ENCODE measurements at regions not wholly inside any gene's neighbourhood (a gene's known extent, or its start where the extent isn't known, plus 50 kb on each side); places are given as distances from the start of the nearest gene placed in this dataset.

DNA sequence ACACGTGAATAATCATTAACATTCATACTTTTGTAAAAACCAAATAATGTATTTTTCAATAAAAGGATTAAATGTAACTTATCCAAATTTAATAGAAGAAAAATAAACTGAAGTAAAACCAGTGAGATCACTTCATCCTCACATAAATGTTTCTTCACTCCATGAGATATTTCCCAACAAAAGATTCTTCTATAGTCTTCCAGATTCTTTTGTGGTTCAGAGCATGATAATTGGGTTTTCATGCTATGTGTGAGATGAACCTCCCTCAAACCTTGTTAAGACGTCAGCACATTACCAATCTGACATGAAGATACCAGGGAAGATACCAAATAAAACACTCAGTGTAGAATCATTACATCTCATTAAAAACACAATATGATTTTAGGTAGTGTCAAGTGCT lies 62.9 kb upstream of the OXGR1 start:
- Histone ChIP-seq H3K36me3 (ENCODE audit: control insufficient read depth in 2 of 2, extremely low read depth in 1 of 2, insufficient read depth in 2 of 2, low read length in 2 of 2) (no peaks in the 10 kb centered on the region), H3K9ac (ENCODE audit: control insufficient read depth, extremely low read depth, insufficient read depth, low read length) (no peak overlapping the region), H3K79me2 (ENCODE audit: control insufficient read depth, insufficient read depth, low read length) (no peaks in the 10 kb centered on the region), H3K4me1 (ENCODE audit: control insufficient read depth, extremely low read depth, insufficient read depth, low read length) (no peaks in the 10 kb centered on the region), H3K9me3 (ENCODE audit: control insufficient read depth, low read depth, low read length) (no peaks in the 10 kb centered on the region), H4K20me1 (ENCODE audit: control insufficient read depth, extremely low read depth, insufficient read depth, low read length) (no peaks in the 10 kb centered on the region), H3K4me2 (ENCODE audit: control insufficient read depth, extremely low read depth, insufficient read depth, low read depth, low read length) (no peak overlapping the region), H2AFZ (ENCODE audit: control insufficient read depth, low read length) (no peak overlapping the region), H3K4me3 (ENCODE audit: control insufficient read depth in 2 of 3, extremely low read depth in 1 of 3, insufficient read depth in 2 of 3, low read depth in 1 of 3, low read length in 3 of 3) (no peak overlapping the region), H3K27ac (ENCODE audit: control insufficient read depth, insufficient read depth, low read length) (no peak overlapping the region), H3K9me1 (ENCODE audit: control insufficient read depth, extremely low read depth, insufficient read depth, low read length) (no peaks in the 10 kb centered on the region), H3K27me3 (ENCODE audit: control insufficient read depth, extremely low read depth, insufficient read depth, low read length) (no peaks in the 10 kb centered on the region)
- DNase-seq (ENCODE audit: low read depth, low spot score) (no peak), FAIRE-seq (no peak)
- TF ChIP-seq EZH2 (IDR thresholded peaks at IDR 0.05; ENCODE audit: low read length): no peak
- TF ChIP-seq, protein P1, sequence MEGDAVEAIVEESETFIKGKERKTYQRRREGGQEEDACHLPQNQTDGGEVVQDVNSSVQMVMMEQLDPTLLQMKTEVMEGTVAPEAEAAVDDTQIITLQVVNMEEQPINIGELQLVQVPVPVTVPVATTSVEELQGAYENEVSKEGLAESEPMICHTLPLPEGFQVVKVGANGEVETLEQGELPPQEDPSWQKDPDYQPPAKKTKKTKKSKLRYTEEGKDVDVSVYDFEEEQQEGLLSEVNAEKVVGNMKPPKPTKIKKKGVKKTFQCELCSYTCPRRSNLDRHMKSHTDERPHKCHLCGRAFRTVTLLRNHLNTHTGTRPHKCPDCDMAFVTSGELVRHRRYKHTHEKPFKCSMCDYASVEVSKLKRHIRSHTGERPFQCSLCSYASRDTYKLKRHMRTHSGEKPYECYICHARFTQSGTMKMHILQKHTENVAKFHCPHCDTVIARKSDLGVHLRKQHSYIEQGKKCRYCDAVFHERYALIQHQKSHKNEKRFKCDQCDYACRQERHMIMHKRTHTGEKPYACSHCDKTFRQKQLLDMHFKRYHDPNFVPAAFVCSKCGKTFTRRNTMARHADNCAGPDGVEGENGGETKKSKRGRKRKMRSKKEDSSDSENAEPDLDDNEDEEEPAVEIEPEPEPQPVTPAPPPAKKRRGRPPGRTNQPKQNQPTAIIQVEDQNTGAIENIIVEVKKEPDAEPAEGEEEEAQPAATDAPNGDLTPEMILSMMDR (optimal IDR thresholded peaks at IDR 0.05 in 1 of 3, IDR thresholded peaks at IDR 0.05 in 1 of 3, conservative IDR thresholded peaks at IDR 0.05 in 1 of 3; ENCODE audit: extremely low read depth in 1 of 3, insufficient read depth in 2 of 3, low read length in 3 of 3): no peak
- dilution Hi-C loops (cut with MboI; ENCODE audit: extremely low pct_ligation_motif_present, low sequenced_read_pairs): no loop called here

DNA sequence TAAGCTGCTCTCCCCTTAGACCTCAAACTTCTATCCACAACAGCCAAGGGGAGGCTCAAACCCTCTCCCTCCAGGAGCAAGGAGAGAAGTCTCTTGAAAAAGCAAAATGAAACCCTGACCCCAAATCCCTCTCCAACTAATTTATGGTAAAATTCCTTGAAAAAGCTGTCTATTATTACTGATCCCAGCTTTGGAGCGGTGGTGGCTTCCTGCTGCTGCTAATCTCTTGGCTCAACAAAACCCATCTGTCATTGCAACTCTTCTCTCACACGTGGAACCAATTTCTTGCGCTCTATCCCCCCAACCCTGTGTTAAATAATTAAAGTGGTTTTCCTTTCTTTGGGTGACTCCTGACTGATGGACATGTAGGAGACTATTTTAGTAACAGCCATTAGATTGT lies 64.1 kb upstream of the OXGR1 start:
- Histone ChIP-seq H4K20me1 (ENCODE audit: control insufficient read depth, extremely low read depth, insufficient read depth, low read length) (no peaks in the 10 kb centered on the region), H3K4me1 (ENCODE audit: control insufficient read depth, extremely low read depth, insufficient read depth, low read length) (no peaks in the 10 kb centered on the region), H3K9ac (ENCODE audit: control insufficient read depth, extremely low read depth, insufficient read depth, low read length) (no peak overlapping the region), H3K27me3 (ENCODE audit: control insufficient read depth, extremely low read depth, insufficient read depth, low read length) (no peaks in the 10 kb centered on the region), H3K79me2 (ENCODE audit: control insufficient read depth, insufficient read depth, low read length) (no peaks in the 10 kb centered on the region), H3K9me3 (ENCODE audit: control insufficient read depth, low read depth, low read length) (no peaks in the 10 kb centered on the region), H2AFZ (ENCODE audit: control insufficient read depth, low read length) (no peak overlapping the region), H3K4me3 (ENCODE audit: control insufficient read depth in 2 of 3, extremely low read depth in 1 of 3, insufficient read depth in 2 of 3, low read depth in 1 of 3, low read length in 3 of 3) (no peak overlapping the region), H3K4me2 (ENCODE audit: control insufficient read depth, extremely low read depth, insufficient read depth, low read depth, low read length) (no peak overlapping the region), H3K27ac (ENCODE audit: control insufficient read depth, insufficient read depth, low read length) (no peak overlapping the region), H3K9me1 (ENCODE audit: control insufficient read depth, extremely low read depth, insufficient read depth, low read length) (no peaks in the 10 kb centered on the region), H3K36me3 (ENCODE audit: control insufficient read depth in 2 of 2, extremely low read depth in 1 of 2, insufficient read depth in 2 of 2, low read length in 2 of 2) (no peaks in the 10 kb centered on the region)
- DNase-seq (ENCODE audit: low read depth, low spot score): no peak
- no peak for TF ChIP-seq EZH2 (IDR thresholded peaks at IDR 0.05; ENCODE audit: low read length)
- TF ChIP-seq, protein P1 (optimal IDR thresholded peaks at IDR 0.05 in 1 of 3, IDR thresholded peaks at IDR 0.05 in 1 of 3, conservative IDR thresholded peaks at IDR 0.05 in 1 of 3; ENCODE audit: extremely low read depth in 1 of 3, insufficient read depth in 2 of 3, low read length in 3 of 3): no peak
- no peak for FAIRE-seq
- dilution Hi-C loops (cut with MboI; ENCODE audit: extremely low pct_ligation_motif_present, low sequenced_read_pairs): no loop called here

All from keratinocyte (primary cell).